GF-D8 (cell line): ENCODE measurements at regions not wholly inside any gene's neighbourhood (a gene's known extent, or its start where the extent isn't known, plus 50 kb on each side); places are given as distances from the start of the nearest gene placed in this dataset.

Source experiments
- DNase-seq: peaks from one replicate; lab custom pipeline; 2025; lab: John Stamatoyannopoulos, UW

- DNase-seq, result no peak
Observed at GRCh38 chr7:33701189-33701740, 204.1 kb upstream of the BMPER start.

GRCh38 chr7:33701927-33702326 lies 203.4 kb upstream of the BMPER start:
- DNase-seq, result no peak

- no peak for DNase-seq
Observed at GRCh38 chr7:33702514-33703054, 202.8 kb upstream of the BMPER start.

GRCh38 chr7:33705333-33705833 lies 200.0 kb upstream of the BMPER start:
- no peak for DNase-seq

- DNase-seq, result no peak
Observed at GRCh38 chr7:33706186-33706585, 199.2 kb upstream of the BMPER start.

- DNase-seq, result no peak
Observed at GRCh38 chr7:33706771-33707200, 198.6 kb upstream of the BMPER start.

- no peak for DNase-seq
Observed at GRCh38 chr7:33707427-33707826, 197.9 kb upstream of the BMPER start.

DNA sequence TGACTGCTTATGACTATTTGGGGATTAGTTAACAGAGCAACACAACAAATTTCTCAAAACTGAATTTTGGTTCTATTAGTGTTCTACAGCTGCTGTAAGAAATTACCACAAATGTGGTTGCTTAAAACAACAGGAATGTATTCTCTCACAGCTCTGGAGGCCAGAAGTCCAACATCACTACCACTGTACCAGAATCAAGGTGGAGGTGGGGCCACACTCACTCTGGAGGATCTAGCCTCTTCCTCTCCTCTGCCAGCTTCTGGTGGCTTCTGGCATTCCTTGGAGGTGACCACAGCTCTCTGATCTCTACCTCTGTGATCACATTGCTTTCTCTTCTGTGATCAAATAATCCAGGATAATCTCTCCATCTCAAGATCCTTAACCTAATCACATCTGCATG lies 194.7 kb upstream of the BMPER start:
- DNase-seq, result no peak

DNA sequence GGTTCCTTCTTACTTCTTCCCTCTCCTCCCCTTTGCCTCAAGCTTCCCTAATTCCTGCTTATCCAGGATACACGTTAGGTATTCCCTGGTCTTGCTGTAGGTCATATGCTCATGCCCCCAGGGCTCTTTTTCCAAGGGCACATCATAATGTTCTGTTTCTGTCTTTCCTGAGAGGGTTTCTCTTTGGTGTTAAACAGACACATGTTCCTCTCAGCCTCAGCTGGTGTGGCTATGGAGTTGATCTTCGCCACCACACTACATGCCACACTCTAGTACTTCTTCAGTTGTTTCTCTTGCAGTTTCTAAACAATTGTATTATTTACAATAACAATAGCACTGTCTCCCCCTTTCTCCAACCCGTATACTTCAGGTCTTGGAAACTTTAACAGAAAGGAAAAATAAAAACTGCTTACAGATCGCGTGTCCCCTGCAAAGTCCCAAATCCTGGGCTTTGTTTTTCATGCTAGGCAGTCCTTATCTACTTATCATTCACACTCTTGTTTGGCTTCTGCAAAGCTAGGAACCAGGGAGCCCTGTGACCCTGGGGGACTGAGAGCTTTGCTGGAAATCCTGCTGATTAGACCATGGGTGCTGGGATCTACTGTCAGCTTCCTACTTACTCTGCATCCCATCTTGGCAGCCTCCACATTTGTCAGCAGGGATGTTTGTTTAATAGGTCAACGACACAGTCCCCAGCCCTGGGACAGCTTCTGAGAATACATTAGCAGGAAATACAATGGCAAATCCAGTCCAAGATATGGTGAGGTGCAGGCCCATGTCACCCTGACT lies 193.9 kb upstream of the BMPER start:
- DNase-seq, result no peak

DNA sequence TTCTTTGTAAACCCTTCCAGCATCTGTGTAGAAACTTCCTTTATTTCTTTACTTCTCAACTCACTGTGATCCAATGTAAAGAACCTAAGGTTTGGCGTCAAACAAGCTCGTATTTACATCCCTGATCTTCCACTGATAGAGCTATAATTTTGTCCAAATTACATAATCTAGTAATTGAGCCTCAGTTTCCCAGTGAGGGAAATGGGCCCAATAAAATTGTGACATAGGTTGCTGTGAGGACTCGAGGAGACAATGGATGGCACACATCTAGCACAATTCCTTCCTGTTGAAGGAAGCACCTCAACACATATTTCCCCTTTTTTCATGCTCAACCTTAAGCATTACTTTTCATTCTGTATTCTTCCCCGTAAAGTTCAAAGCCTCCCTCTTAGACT lies 193.3 kb upstream of the BMPER start:
- no peak for DNase-seq

GRCh38 chr7:33714208-33714607 lies 191.1 kb upstream of the BMPER start:
- no peak for DNase-seq

DNA sequence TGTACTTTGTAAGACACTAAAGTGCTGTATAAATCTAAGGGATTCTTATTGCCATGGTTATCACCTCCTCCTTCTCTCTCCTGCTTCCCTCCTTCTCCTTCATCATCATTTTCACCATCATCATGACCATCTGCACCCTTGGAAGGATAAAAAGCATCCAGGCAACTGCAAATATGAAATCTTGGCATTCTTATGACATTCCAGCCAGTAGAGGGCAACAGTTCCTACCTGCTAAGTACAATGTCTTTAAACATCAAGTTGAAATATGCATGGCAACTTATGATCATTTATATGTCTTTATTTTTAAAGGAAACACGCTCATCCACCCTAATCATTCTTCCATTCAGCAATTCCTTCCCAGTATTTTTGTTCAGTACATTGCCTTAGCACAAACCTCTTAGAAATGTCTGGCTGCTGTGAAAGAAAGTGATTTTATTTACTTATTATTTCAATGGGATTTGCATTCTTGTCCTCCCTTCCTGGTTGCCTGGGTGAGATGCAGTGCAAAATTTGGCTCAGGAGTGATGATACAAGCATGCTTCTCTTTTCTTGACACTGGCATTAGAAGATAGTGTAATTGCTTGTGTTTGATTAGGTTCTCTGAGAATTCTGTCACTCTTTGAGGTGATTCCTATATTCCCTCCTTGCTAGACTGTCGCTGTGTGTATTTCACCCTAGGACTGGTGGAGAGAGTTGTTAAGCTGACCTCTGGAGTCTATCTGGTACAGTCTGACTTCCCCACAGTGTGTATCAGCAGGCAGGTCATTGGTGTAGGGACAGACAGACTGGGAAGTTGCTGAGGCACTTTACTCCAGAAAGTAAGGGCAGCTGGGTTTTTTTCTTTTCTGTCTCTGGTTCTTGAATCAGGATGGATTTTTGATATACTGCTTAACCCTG lies 188.5 kb upstream of the BMPER start:
- no peak for DNase-seq

DNA sequence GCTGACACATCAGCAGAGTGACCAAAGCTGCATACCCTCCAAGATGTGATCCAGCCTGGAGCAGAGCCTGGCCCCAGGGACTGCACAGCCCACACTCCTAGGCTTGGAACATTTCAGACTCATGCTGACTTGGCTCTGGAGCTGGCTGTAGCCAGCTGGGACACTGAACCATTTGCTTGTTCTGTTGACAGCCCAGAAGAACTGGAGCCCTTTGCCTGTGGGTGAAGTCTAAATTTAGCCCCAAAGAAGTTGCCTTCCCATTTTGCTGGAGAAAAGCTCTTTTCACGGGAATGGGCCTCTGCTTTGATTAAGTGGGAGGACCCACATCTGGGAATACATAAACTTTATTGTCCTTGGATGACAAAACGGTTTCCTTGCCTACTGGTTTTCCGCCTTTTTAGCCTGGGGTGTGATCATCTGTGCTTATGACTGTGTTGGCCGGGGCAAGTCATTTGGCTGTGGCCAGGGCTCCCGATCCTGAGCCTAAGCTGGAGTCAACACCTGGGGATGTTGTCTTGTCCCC lies 186.2 kb upstream of the BMPER start:
- DNase-seq, result no peak

- DNase-seq, result no peak
Observed at GRCh38 chr7:33720139-33720538, 185.2 kb upstream of the BMPER start.

- DNase-seq, result no peak
Observed at GRCh38 chr7:33720870-33721269, 184.5 kb upstream of the BMPER start.

- DNase-seq, result no peak
Observed at GRCh38 chr7:33721895-33722294, 183.4 kb upstream of the BMPER start.

DNA sequence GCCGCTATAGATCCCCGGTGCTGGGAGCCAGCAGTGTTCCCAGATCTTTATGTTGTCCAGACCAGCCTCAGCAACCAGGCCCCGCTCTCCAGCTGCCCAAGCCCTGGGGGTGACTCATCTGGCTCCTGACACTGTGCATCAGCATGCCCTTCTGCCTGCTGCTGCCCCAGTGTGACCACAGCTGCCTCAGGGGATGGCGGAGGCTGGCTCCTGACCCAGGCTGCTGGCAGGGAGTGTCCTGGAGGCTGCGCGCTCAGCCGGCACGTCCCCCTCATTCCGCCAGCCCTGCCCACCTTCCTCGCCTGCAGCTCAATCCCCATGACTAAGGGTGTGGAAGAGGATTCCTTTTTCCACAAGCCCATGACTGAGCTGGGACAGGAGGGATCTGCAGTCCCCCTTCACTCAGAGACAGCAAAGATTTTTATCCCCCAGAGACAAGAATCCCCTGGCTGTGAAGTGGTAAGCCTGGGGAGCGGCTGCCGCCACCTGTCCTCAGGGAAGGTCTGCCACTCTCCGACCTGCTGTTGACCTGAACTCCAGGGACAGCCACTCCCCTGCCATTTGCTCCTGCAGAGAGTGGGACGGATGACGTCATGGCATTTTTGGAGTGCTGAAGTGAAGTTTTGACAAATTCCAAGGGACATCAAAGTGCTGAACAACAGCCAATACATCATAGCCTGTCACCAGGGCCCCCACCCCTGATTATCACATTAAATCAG lies 182.8 kb upstream of the BMPER start:
- no peak for DNase-seq

- no peak for DNase-seq
Observed at GRCh38 chr7:33724201-33724600, 181.1 kb upstream of the BMPER start.

GRCh38 chr7:33725111-33726025 lies 180.0 kb upstream of the BMPER start:
- no peak for DNase-seq

- DNase-seq, result no peak
Observed at GRCh38 chr7:33726582-33726981, 178.8 kb upstream of the BMPER start.
